ENCODE measurements at regions not wholly inside any gene's neighbourhood (a gene's known extent, or its start where the extent isn't known, plus 50 kb on each side); places are given as distances from the start of the nearest gene placed in this dataset.

DNA sequence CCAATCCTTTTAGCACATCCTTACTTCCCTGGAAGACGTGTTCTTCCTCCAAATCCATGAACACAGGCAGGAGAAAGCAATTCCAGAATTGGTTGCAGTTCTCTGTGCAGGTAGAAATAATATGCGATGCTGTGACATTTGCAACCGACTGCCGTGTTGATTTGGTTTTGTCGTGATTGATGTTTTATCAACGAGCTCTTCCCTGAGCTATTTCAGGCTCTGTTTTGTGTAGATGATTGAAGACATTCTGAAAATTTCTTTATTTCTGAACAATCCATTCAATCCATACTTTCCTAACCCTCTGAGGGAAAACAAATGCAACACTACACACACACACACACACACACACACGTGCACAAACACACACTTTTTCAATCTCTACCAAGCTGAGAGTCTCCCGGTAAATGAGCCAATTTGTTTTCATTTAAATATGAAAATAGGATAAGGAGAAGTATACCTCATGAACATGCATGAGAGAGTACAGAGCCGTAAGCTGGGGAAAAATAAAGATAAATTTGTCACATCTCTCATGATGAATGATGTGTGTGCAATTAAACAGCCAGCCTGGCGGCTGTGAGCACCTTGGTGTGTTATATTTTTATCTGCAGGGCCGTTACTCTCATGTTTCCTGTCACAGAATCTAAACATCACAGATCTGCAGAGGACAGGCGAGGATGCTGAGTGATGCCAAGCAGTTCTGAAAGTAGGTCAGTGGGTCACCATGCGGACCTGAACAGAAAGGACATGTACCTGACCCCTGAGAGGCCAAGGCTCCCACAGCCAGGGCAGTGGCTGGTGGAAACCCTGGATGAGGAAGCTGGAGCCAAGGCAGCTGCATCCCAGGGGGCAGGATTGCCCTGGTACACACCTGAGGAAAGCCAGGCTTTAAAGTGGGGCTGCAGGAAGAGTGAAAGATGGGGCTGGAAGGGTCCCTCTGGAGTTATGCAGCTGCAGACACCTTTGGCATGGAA is 64.8 kb downstream of the PDCL3 start:
- no peak for DNase-seq (ENCODE audit: extremely low read depth in 1 of 2, low read depth in 1 of 2)

DNA sequence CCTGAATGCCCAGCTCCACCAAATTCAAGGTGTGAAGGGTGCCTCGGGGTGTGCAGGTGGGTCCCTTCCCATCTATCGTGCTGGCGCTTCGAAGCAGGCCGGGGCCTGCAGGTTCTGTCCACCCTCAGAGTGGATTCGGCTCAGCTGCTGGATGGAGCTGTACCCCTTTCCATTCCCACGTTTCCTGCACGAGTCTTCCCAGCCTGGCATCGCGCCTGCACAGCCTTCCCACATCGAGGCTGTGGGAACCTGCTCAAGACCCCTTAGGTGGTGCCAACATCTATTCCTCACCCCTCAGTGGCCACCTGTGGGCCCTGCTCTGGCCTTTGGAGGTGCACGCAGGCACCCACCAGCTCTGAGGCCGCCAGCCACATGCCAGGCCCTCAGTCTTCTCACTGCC is 65.7 kb downstream of the PDCL3 start:
- DNase-seq (ENCODE audit: extremely low read depth in 1 of 2, low read depth in 1 of 2), result no peak

DNA sequence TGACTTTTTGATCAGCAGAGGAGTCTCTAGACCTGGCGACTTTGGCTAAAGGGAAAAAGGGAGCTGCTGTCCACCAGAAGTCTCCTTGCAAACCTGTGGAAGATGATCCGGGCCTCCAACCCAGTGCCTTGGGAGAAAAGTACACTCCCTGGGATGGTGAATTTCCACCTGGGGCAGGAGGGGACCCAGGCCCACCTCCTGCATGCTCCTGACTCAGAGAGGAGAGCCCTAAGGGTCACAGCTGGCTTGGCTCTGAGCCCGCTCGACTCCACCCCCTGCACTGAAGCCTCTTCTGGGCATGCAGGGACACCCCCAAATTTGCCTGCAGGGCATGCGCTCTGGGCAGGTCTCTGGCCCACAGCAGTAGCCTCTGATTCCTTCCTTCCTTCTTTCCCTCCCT is 66.5 kb downstream of the PDCL3 start:
- DNase-seq (ENCODE audit: extremely low read depth in 1 of 2, low read depth in 1 of 2), result no peak

DNA sequence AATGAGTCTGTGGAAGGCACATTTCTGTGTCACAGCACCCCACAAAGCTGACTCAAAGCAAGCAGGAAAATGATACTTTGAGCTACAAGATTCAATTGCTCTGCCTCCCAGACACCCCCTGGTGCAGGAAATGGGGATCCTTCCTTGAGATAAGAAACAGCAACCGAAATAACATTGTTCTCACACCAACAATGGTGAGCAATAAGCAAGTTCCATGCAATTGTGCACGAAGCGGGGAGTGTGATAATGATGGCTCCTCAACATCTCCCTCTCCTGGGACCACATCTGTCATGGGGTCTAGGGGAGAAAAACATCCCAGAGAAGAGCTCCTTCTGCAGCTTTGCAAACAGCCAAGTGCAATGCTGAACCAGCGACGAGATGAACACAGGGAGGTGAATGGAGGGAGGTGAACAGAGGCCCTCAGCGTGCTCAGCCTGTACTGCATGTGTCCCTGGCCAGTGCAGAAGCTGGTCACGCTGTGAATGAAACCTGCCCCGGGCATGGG is 67.7 kb downstream of the PDCL3 start:
- no peak for DNase-seq (ENCODE audit: extremely low read depth in 1 of 2, low read depth in 1 of 2)

DNA sequence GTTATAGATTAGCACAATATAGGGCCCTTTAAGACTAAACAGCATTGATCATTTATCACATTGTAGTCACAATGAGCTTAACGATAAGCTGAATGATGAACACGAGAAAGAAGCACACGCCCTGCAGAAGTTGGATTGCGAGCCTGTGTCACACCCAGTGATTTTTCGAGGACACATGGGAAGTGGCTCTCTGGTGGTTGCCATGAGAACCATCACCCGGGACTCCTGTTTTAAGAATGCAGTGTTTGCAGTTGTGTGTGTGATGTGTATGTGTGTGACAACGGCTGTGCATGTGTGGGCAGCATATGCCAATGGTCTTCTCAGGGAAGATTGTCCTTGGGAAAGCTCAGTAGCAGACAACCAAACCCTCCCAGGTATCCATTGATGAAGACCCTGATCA is 69.2 kb downstream of the PDCL3 start:
- DNase-seq (ENCODE audit: extremely low read depth in 1 of 2, low read depth in 1 of 2), result no peak

DNA sequence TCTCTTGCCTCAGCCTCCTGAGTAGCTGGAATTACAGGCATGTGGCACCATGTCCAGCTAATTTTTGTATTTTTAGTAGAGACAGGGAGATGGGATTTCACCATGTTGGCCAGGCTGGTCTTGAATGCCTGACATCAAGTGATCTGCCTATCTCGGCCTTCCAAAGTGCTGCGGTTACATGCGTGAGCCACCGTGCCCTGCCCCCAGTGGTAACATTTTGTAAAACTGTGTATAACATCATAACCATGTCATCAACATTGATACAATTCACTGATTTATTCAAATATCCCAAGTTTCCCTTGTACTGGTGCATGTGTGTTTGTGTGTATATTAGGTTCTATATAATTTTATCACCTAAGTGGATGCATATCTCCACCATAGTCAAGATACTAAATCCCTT is 70.0 kb downstream of the PDCL3 start:
- no peak for DNase-seq (ENCODE audit: extremely low read depth in 1 of 2, low read depth in 1 of 2)

DNA sequence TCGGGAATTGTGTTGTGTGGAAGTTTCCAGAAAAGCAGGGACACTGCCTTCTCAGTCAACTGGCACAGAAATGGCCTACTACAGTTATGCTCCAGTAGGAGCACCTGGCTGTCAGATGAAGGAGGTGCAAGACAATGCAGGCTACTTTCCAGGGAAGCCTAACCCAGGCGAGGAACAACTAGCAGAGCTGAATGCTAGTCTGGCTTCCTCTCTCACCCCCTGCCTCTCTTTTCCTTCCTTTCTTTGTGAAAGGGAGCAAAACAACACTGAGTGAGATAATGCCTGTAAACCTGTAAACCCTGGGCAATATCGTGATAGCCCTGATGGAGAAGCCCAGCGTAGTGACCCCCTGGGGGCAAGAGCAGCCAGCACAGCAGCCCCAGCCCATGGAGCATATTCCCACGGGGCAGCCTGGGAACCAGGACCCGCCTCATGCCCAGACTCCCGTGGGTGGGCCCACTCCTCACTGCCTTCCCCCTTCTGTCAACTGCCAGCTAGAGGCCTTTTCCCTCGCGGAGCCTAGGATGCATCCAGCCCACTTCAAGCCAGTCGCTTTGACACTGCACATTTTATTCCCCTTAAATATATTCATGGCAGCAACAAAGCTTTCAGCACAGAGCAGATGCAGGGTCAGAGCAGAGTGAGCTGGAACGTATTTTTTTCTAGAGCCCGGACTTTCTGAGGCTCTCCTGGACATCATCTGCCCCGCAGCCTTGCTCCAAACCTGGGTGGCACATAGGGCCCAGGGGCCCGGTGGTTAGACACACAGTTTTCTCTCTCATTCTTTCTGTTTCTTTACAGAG is 77.0 kb downstream of the PDCL3 start:
- no peak for DNase-seq (ENCODE audit: extremely low read depth in 1 of 2, low read depth in 1 of 2)

DNA sequence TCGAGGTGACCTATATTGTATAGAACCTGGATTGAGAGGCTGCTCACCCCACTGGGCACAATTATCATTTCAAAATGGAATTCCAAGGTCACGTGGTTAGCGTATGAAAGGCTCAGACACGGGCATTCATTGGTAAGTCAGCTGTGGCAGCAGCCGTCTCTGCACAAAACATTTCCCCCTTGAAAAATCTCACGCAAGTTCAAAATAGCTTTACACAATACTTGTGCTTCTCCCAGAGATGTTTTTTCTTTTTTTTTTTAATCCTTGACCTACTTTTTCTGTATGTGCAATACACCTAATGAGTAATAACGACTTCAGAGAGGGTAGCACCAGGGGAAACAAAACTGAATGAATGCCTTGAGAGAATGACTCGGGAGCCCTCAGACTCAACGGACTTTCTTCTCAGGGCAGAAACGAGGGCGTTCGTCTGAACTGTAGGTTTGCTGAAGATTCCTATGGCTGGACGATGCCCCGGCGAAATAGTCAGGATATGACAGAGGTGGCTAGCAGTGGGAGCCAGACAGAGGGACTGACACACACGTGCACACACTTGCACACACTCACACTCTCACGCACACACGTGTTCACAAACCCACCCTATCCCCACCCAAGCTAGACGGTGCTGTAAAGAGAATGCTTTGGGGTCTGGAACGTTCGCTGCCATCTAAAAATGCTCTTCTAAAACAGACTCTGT is 77.8 kb downstream of the PDCL3 start:
- DNase-seq (ENCODE audit: extremely low read depth in 1 of 2, low read depth in 1 of 2), result no peak

DNA sequence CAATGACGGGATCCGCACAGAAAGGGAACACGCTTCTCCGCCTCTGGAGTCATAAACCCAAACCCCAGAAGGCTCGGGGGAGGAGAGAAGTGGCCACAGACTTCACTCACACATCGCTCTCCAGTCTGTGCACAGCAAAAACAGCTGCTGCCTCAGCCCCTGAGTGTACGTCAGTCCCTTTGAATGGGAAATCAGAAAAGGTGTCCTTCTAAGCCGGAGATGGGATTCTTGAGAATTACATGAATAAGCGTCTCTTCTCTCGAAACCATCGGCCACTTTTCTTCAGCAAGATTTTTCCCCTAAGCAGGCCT is 78.3 kb downstream of the PDCL3 start:
- no peak for DNase-seq (ENCODE audit: extremely low read depth in 1 of 2, low read depth in 1 of 2)

DNA sequence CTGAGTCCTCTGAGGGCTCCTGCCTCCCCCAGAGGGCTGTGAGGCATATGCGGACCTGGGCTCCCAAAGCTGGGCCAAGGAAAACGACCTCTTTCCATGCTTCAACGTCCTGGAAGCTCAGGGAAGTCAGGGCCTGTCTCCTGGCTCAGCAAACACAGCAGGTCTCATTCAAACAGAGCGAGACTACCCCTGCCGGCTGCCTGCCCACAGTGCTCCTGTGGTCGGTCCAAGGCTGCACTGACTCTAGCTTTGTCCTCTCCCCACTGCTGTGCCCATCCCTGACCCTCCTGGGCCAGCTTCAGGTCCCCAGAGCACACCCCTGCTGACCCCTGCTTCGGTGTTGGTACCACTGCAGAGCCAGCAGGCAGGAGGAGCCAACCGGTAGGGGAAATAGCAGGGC is 79.6 kb downstream of the PDCL3 start:
- DNase-seq (ENCODE audit: extremely low read depth in 1 of 2, low read depth in 1 of 2), result no peak

DNA sequence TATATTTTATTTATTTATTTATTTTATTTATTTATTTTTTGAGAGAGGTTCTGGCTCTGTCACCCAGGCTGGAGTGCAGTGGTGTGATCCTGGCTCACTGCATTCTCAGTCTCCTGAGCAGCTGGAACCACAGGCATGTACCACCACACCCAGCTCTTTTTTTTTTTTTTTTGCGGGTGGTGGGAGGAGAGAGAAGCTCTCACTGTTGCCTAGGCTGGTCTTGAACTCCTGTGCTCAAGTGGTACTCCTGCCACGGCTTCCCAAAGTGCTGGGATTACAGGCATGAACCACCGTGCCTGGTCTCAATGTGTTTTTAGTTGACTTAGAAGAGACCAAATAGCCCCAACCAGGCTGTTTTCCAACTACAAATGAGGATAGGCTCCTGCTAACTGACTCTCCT is 80.7 kb downstream of the PDCL3 start:
- no peak for DNase-seq (ENCODE audit: extremely low read depth in 1 of 2, low read depth in 1 of 2)

DNA sequence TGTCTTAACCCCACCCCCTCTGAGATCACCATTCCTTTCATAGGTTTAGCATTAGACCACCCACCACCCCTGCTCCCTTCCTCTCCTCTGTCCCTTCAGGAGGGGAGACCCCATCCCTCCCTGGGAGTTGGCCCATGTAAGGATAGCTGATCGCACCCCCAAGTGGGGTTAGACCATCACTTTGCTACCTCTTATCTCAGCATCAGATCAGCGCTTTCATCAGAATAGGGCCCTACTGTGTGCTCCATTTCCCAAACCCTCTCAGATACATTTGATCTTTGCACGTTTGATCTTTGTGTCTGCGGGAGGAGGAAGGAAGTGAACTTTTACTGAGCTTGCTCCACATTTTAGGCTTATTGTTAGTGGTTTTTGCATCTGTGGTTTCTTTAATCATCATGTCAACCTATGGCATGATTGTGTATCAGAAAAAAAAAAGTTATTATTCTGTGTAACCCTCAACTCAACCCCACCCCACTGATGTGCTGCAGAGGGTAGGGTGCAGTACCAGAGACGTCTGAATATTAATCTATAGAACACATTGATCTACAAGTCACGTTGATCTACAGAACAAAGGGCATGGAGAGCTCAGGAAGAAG is 81.2 kb downstream of the PDCL3 start:
- no peak for DNase-seq (ENCODE audit: extremely low read depth in 1 of 2, low read depth in 1 of 2)

DNA sequence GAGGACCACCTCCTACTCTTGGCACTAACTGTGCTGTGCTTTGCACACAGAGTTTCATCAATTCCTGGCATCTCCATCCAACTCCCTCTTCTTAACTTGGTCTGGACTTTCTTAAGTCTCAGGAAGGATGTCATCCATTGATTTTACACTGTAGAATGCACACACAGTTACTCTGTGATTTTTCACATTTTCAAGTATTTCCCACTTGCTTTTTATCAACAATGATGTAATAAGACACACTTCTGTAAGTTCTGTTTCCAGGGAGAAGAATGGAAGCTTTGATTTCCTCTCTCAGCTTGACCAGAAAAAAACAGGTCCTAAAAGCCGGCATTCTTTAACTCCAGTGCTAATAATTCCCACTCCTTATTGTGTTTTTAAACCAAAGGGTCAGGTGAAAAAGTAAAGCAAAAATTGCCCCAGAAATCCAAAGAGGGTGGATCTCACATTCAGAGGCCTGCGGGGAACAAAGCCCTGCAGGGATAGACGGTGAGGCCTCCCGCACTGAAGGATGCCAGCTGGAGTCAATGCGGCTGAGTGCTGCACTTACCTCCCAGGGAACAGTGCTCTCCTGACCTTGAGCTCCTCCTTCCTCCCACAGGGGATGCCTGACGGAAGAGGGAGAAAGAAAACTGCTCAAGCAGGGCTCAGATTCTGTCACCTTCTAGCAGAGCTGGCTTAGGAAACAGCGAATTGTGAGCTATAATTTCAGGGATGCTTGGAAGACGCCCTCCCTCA is 83.1 kb downstream of the PDCL3 start:
- no peak for DNase-seq (ENCODE audit: extremely low read depth in 1 of 2, low read depth in 1 of 2)

DNA sequence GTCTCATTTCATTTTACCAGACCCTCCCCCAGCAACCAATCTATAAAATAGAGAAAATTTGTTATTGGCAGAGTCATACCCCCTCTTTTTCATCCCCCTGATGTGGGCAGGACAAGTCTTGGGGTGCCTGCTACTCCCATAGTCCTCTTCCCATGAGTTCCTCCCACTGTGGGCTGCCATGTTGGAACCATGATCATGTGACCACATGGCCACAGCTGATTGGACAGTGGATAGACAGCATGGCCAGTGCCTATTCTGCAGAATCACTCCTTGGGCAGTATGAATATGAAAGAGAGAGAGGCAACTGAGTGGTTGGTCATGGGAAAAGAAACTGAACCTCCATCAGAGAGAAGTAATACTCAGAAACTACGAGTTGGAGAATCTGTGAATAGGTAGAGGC is 84.9 kb downstream of the PDCL3 start:
- no peak for DNase-seq (ENCODE audit: extremely low read depth in 1 of 2, low read depth in 1 of 2)

DNA sequence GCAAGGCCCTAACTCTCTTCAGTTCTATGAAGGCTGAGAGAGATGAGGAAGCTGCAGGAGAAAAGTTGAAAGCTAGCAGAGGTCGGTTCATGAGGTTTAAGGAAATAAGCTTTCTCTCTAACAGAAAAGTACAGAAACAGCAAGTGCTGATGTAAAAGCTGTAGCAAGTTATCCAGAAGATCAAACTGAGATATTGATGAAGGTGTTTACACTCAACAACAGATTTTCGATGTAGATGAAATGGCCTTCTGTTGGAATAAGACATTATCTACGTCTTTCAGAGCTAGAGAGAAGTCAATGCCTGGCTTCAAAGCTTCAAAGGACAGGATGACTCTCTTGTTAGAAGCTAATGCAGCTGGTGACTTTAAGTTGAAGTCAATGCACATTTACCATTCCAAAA is 87.4 kb downstream of the PDCL3 start:
- no peak for DNase-seq (ENCODE audit: extremely low read depth in 1 of 2, low read depth in 1 of 2)

DNA sequence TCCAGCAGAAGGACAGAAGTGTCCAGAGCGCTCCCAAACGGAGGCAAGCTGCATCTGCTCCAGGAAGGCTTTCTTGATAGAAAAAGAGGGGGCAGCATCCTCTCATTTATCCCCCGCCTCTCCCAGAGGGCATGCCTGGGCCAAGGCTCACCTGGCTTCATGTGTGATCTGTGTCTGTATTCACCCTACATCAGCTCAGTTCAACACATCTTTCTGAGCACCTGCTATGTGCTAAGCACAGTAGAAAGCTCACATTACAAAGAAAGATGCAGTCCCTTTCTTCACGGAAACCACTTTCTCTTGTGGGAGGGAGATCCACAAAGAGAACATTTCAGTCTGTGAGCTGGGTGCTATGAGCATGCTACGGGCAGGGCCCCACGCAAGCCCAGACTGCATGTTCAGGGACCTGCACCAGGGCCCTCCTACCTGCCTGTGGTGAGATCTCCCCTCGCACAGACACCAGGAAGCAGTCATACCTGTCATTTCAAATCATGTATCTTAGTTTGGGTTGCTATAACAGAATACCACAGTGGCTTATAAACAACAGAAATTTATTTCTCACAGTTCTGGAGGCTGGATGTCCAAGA is 90.7 kb downstream of the PDCL3 start:
- DNase-seq (ENCODE audit: extremely low read depth in 1 of 2, low read depth in 1 of 2), result no peak

DNA sequence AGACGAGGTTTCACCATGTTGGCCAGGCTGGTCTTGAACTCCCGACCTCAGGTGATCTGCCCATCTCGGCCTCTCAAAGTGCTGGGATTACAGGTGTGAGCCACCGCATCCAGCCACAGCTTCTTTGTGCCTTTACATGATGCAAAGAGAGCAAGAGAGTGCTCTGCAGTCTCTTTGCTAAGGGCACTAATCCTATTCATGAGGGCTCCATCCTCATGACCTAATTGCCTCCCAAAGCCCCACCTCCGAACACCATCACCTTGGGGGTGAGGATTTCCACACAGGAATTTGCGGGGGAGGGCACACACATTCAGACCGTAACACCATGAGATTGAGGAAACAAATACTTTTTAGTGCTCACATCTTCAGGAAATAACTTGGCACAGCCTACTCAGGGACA is 91.8 kb downstream of the PDCL3 start:
- DNase-seq (ENCODE audit: extremely low read depth in 1 of 2, low read depth in 1 of 2), result no peak

DNA sequence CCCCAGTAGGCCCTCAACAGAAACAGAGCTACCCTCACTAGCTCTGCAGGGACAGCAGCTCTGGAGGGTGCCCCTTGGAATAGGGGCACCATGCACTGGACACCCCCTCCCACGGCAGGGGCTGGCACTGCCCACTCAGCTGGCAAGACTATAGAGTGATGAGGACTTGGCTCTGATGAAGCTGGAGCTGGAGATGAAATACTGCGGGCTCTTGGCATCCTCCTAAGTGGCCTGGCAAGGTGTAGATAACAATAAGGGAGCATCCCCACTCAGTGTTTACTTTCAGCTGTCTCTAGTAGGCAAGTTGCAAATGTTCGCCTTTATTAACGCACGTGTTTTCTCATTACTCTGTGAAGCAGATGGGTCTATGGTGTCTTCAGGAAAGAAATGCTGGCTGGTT is 92.7 kb downstream of the PDCL3 start:
- no peak for DNase-seq (ENCODE audit: extremely low read depth in 1 of 2, low read depth in 1 of 2)

DNA sequence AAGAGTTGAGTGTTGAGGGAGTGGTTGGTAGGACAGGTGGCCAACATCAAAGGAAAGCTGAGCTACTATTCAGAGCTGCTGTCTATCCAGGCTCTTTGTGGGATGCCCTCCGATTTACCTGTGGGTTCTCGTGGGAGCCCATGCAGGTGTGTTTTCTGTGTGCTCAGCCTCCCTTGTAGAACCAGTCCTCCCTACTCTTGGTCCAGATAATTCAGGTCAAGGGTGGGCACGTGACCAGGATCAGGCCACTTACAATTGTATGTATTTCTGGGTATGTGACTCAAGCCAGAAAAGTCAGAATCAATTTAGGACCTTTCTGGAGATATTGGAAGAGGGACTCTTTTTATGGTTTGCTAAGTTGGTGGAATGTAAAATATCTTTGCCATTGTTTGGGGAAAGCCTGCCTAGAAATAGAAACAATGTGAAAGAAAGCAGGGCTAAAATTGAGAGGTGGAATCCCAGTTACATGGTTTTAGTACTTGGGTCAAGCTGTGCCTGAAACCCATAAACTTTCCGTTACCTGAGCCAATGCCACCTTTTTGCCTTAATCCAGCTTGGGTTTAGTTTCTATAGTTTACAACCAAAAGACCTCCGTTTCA is 93.2 kb downstream of the PDCL3 start:
- DNase-seq (ENCODE audit: extremely low read depth in 1 of 2, low read depth in 1 of 2), result no peak

DNA sequence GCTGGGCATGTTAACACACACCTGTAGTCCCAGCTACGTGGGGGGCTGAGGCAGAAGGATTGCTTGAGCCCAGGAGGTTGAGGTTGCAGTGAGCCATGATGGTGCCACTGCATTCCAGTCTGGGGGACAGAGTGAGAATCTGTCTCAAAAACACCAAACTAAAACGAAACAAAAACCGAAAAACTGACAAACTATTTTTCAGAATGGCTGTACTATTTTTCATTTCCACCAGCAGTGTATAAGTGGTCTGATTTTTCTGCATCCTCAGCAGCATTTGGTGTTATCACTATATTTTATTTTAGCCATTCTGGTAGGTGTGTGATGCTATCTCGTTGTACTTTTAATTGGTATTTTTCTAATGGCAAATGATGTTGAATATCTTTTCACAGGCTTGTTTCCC is 95.2 kb downstream of the PDCL3 start:
- no peak for DNase-seq (ENCODE audit: extremely low read depth in 1 of 2, low read depth in 1 of 2)
